K562 (cell line): ENCODE measurements at regions not wholly inside any gene's neighbourhood (a gene's known extent, or its start where the extent isn't known, plus 50 kb on each side); places are given as distances from the start of the nearest gene placed in this dataset.

Experiments used
- ATAC-seq: fragments of 200-7000 bp; cut with Tn5 transposase; 3 replicates; pipeline ENCODE4 v1.9.1; 2020; ENCODE audit warnings: moderate library complexity
- BruUV-seq: library from RNA; stranded (reverse); fragments of 400-500 nt; replicated peaks from 2 replicates; lab custom pipeline; 2021; lab: Mats Ljungman, UMichigan
- CTCF ChIA-PET: fragments of 300-600 bp; formaldehyde crosslinking; extraction: SDS; loops from one replicate; lab custom pipeline; 2021; ENCODE audit warnings: low intra/inter-chr PET ratio; lab: Yijun Ruan, JAX
- POLR2A ChIA-PET: fragments of 300-600, 350-650 bp; sonication (Branson Sonifier 250); formaldehyde crosslinking; extraction: SDS; loops from one replicate; lab custom pipeline; 2021; ENCODE audit warnings: antibody characterized with exemption, inconsistent platforms; lab: Yijun Ruan, JAX
- DNase-seq, 4 experiments: peaks; one replicate each; pipeline versions ENCODE4 v3.0.0 to v3.0.0-alpha.2; 2011 to 2018; ENCODE audit warnings: low spot score in 3 of 4, mixed read lengths in 3 of 4; ENCODE audit errors: extremely low read depth in 1 of 4
- FAIRE-seq: peaks from 2 replicates; lab custom pipeline; 2011; peaks lifted over from hg19 to GRCh38; lab: Jason Lieb, UNC
- H2AFZ ChIP-seq: 2 replicates; pipeline ENCODE4 v1.6.0; 2011; ENCODE audit warnings: low read depth, low read length, control low read depth, inconsistent platforms
- H3K27ac ChIP-seq: fragments of 200-600 bp; 3 replicates; pipeline ENCODE4 v1.8.0; 2011; ENCODE audit warnings: low read depth, mild to moderate bottlenecking, control low read depth, inconsistent platforms, low read length, moderate library complexity, mixed read lengths; ENCODE audit errors: extremely low read depth
- H3K27me3 ChIP-seq, 2 experiments: fragments of 300-600 bp in 1 of 2; 2 replicates in 1 of 2; 3 replicates in 1 of 2; pipeline versions ENCODE4 v1.6.0 to v1.8.0; 2011; ENCODE audit warnings: inconsistent platforms in 2 of 2, low read length in 2 of 2, mild to moderate bottlenecking in 1 of 2, mixed read lengths in 1 of 2, moderate library complexity in 1 of 2; ENCODE audit not compliant: control insufficient read depth in 2 of 2, insufficient read depth in 2 of 2
- H3K36me3 ChIP-seq: fragments of 300-600 bp; 3 replicates; pipeline ENCODE4 v1.8.0; 2011; ENCODE audit warnings: mild to moderate bottlenecking, low read length, inconsistent platforms; ENCODE audit not compliant: control insufficient read depth, insufficient read depth
- H3K4me1 ChIP-seq, 2 experiments: fragments of 200-600 bp in 1 of 2; replicated peaks in 1 of 2; 2 replicates in 1 of 2; 3 replicates in 1 of 2; pipeline versions ENCODE4 v1.5.1 to v1.8.0; 2011; ENCODE audit warnings: inconsistent platforms in 2 of 2, low read length in 2 of 2, mild to moderate bottlenecking in 1 of 2, mixed read lengths in 1 of 2, moderate library complexity in 1 of 2; ENCODE audit not compliant: control insufficient read depth in 2 of 2, insufficient read depth in 2 of 2
- H3K4me2 ChIP-seq: 2 replicates; pipeline ENCODE4 v1.6.1; 2011; ENCODE audit warnings: low read length, control low read depth, inconsistent platforms, mixed read lengths; ENCODE audit not compliant: insufficient read depth
- H3K4me3 ChIP-seq: fragments of 200-600 bp; sonication (generic), shearing (Covaris generic); 2 replicates; pipeline ENCODE4 v1.5.1; 2016; ENCODE audit warnings: control low read depth, inconsistent platforms
- H3K79me2 ChIP-seq: fragments of 200-600 bp; 3 replicates; pipeline ENCODE4 v1.8.0; 2011; ENCODE audit warnings: low read length, inconsistent platforms; ENCODE audit not compliant: control insufficient read depth, insufficient read depth
- H3K9ac ChIP-seq, 2 experiments: 2 replicates each; pipeline versions ENCODE4 v1.6.0 to v1.6.1; 2011; ENCODE audit warnings: low read depth in 2 of 2, low read length in 2 of 2, control low read depth in 1 of 2, inconsistent platforms in 1 of 2, mild to moderate bottlenecking in 1 of 2, mixed read lengths in 1 of 2; ENCODE audit not compliant: insufficient read depth in 1 of 2
- H3K9me1 ChIP-seq: one replicate; pipeline ENCODE4 v1.6.0; 2011; ENCODE audit warnings: inconsistent platforms, mild to moderate bottlenecking, low read length, moderate library complexity; ENCODE audit not compliant: control insufficient read depth, insufficient read depth
- H3K9me3 ChIP-seq: replicated peaks from 2 replicates; pipeline ENCODE4 v1.5.1; 2011; ENCODE audit warnings: low read depth, low read length, inconsistent platforms; ENCODE audit not compliant: control insufficient read depth, insufficient read depth
- H4K20me1 ChIP-seq: replicated peaks from 2 replicates; pipeline ENCODE4 v1.6.1; 2011; ENCODE audit warnings: low read length, inconsistent platforms, mixed read lengths; ENCODE audit not compliant: control insufficient read depth, insufficient read depth
- BHLHE40 ChIP-seq: IDR thresholded peaks from 2 replicates; pipeline ENCODE4 v1.6.1; 2011; ENCODE audit warnings: low read length, improper control_type of control experiment
- L3MBTL2 ChIP-seq: fragments of 450-650 bp; IDR thresholded peaks from 2 replicates; pipeline ENCODE4 v1.6.1; 2016; ENCODE audit warnings: mild to moderate bottlenecking, moderate library complexity
- MEIS2 ChIP-seq: fragments of 450-650 bp; IDR thresholded peaks from 2 replicates; pipeline ENCODE4 v1.6.1; 2014; ENCODE audit warnings: mild to moderate bottlenecking; ENCODE audit not compliant: partially characterized antibody
- NCOA4 ChIP-seq: fragments of 450-650 bp; IDR thresholded peaks from 2 replicates; pipeline ENCODE4 v1.6.1; 2018; ENCODE audit warnings: mild to moderate bottlenecking; ENCODE audit not compliant: partially characterized antibody
- WGBS: fragments of 100-300 bp; shearing (Covaris generic); methylation state at CpG from one replicate; pipeline ENCODE4 v1.1.6; 2016; ENCODE audit warnings: low coverage, mixed read lengths; ENCODE audit not compliant: insufficient coverage; ENCODE audit errors: missing lambda C conversion rate; 5-methylcytosine and 5-hydroxymethylcytosine counted together
- in situ Hi-C: fragments of 300-500 bp; cut with MboI; formaldehyde crosslinking; loops from 4 replicates; pipeline ENCODE4 v1.15.0; 2018; ENCODE audit warnings: inconsistent platforms, mixed read lengths
- intact Hi-C: fragments of 100-400 bp; cut with micrococcal nuclease; formaldehyde crosslinking; loops from 2 replicates; pipeline ENCODE4 v1.14.2; 2022
- TF ChIP-seq, protein P1 (sequence below), 2 experiments: IDR thresholded peaks in 1 of 2; conservative IDR thresholded peaks in 1 of 2; 2 replicates each; pipeline ENCODE4 v1.6.1; 2016; ENCODE audit warnings: low read depth in 2 of 2, mild to moderate bottlenecking in 1 of 2, missing compliant biosample characterization in 1 of 2, missing genetic modification characterization in 1 of 2, moderate library complexity in 1 of 2
- TF ChIP-seq, protein P2 (sequence below): sonication (generic); formaldehyde crosslinking; IDR thresholded peaks from 2 replicates; pipeline ENCODE4 v1.8.0; 2023; ENCODE audit warnings: mild to moderate bottlenecking, missing genetic modification reagents

DNA sequence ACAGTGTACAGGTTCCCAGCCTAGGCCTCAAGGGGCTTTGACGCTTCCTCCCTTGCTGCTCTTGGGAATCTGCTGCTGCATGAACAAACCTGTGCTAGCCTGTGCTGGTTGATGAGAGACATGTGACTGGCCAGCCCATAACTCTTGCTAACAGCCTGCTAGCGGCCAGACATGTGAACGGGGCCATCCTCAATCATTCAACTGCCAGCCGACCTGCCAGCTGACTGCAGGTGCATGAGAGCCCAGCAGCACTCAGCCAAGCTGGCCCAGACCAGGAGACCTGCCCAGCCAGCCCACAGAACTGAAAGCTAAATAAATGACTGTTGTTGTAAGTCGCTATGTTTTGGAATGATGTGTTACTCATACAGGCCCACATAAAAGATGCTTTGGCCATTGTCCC lies 82.4 kb upstream of the DLG1 start:
- Histone ChIP-seq H3K9me1 (no peaks in the 10 kb centered on the region), H3K4me1 (peaks cover 6 to 8% of the 10 kb centered on the region in 2 experiments; a peak in 3 of 5 replicates), H3K79me2 (no peaks in the 10 kb centered on the region), H3K27ac (no peak overlapping the region), H4K20me1 (no peaks in the 10 kb centered on the region), H3K4me3 (no peak overlapping the region), H3K4me2 (no peak overlapping the region), H3K27me3 (peaks cover 23 to 44% of the 10 kb centered on the region in 2 experiments; a peak in 4 of 5 replicates), H2AFZ (no peak overlapping the region), H3K9me3 (no peaks in the 10 kb centered on the region), H3K36me3 (no peaks in the 10 kb centered on the region), H3K9ac (no peak overlapping the region)
- POLR2A ChIA-PET: interaction anchor here (0.7 kb wide), 1 partner anchor 48 kb away, joined by 3 read pairs; no protein-coding TSS in a partner anchor
- peak; percentile 75 for TF ChIP-seq MEIS2
- no peak for TF ChIP-seq NCOA4
- peak; percentile 13; the same call in 1 of the 2 replicates for TF ChIP-seq BHLHE40
- TF ChIP-seq, protein P1, sequence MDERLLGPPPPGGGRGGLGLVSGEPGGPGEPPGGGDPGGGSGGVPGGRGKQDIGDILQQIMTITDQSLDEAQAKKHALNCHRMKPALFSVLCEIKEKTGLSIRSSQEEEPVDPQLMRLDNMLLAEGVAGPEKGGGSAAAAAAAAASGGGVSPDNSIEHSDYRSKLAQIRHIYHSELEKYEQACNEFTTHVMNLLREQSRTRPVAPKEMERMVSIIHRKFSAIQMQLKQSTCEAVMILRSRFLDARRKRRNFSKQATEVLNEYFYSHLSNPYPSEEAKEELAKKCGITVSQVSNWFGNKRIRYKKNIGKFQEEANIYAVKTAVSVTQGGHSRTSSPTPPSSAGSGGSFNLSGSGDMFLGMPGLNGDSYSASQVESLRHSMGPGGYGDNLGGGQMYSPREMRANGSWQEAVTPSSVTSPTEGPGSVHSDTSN (CRISPR knock-in tag; IDR thresholded peaks at IDR 0.05; ENCODE audit: low read depth): no peak
- TF ChIP-seq, protein P1 (tag; conservative IDR thresholded peaks at IDR 0.05; ENCODE audit: low read depth): peak; percentile 80
- TF ChIP-seq L3MBTL2: 0 out of 2 replicates have a peak, but pooled peaks have one; percentile 35
- TF ChIP-seq, protein P2, sequence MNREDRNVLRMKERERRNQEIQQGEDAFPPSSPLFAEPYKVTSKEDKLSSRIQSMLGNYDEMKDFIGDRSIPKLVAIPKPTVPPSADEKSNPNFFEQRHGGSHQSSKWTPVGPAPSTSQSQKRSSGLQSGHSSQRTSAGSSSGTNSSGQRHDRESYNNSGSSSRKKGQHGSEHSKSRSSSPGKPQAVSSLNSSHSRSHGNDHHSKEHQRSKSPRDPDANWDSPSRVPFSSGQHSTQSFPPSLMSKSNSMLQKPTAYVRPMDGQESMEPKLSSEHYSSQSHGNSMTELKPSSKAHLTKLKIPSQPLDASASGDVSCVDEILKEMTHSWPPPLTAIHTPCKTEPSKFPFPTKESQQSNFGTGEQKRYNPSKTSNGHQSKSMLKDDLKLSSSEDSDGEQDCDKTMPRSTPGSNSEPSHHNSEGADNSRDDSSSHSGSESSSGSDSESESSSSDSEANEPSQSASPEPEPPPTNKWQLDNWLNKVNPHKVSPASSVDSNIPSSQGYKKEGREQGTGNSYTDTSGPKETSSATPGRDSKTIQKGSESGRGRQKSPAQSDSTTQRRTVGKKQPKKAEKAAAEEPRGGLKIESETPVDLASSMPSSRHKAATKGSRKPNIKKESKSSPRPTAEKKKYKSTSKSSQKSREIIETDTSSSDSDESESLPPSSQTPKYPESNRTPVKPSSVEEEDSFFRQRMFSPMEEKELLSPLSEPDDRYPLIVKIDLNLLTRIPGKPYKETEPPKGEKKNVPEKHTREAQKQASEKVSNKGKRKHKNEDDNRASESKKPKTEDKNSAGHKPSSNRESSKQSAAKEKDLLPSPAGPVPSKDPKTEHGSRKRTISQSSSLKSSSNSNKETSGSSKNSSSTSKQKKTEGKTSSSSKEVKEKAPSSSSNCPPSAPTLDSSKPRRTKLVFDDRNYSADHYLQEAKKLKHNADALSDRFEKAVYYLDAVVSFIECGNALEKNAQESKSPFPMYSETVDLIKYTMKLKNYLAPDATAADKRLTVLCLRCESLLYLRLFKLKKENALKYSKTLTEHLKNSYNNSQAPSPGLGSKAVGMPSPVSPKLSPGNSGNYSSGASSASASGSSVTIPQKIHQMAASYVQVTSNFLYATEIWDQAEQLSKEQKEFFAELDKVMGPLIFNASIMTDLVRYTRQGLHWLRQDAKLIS: no peak
- DNase-seq (peak in 1 of 4 experiments; percentile 11), ATAC-seq (peak; percentile 45; the same call in 2 of the 3 replicates), FAIRE-seq (no peak)
- in situ Hi-C loops (no loop called here), intact Hi-C loops (no loop called here)
- CTCF ChIA-PET: no interaction called here
- WGBS: 6% methylated on average over 5 of the region's 5 CpGs
- BruUV-seq: no TSS peak
